HFF-Myc (cell line): ENCODE measurements at regions not wholly inside any gene's neighbourhood (a gene's known extent, or its start where the extent isn't known, plus 50 kb on each side); places are given as distances from the start of the nearest gene placed in this dataset.

Source experiments
- DNase-seq: peaks from one replicate; pipeline ENCODE4 v3.0.0-alpha.2; 2011; ENCODE audit warnings: low read depth; ENCODE audit errors: extremely low read depth
- H3K4me3 ChIP-seq: replicated peaks from 2 replicates; pipeline ENCODE4 v1.5.1; 2011; ENCODE audit warnings: low read depth, mild to moderate bottlenecking, control low read depth, low read length
- CTCF ChIP-seq: IDR thresholded peaks from 2 replicates; pipeline ENCODE4 v1.5.1; 2012; ENCODE audit warnings: mild to moderate bottlenecking, low read depth, low read length, control low read depth; ENCODE audit errors: missing control alignments

GRCh38 chr21:39066829-39067780 is 116.1 kb downstream of the PSMG1 start:
- no peak for DNase-seq
- no peak overlapping the region for H3K4me3 ChIP-seq
- no peak for TF ChIP-seq CTCF

- no peak overlapping the region for H3K4me3 ChIP-seq
- no peak for TF ChIP-seq CTCF
Observed at GRCh38 chr21:39065917-39066316, 117.3 kb downstream of the PSMG1 start.

DNA sequence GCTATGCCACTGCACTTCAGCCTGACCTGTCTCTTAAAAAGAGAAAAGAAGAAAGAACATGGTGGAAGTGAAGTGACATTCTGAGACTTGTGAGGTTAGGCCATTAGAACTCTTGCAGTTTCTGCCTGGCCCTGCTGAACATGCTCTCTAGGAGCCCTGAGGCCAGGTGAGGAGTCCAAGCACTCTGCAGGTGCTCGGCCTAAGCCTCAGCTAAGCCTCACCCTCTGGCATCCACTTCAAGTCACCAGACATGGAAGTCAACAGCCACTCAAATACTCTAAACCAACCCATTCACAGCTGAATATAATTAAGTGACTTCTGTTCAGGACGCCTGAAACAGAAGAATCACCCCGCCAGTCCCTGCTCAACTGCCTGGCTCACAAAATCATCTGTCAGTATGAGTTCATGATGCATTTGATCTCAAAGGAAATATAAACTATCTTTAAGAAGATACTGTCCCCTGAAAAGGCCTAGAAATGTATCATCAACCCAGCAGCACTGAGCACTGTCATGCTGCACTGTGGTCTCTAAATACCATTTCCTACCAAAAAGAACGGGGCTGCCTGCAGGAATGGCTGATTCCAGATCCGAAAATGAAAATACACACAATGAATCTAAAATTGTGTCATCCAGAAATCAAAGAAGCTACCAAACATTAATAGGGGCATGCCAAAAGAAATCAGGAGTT is 118.8 kb downstream of the PSMG1 start:
- H3K4me3 ChIP-seq = no peak overlapping the region
- no peak for TF ChIP-seq CTCF
- DNase-seq = no peak

More at GRCh38 chr21:39065917-39066316, 117.3 kb downstream of the PSMG1 start:
- DNase-seq = no peak

DNA sequence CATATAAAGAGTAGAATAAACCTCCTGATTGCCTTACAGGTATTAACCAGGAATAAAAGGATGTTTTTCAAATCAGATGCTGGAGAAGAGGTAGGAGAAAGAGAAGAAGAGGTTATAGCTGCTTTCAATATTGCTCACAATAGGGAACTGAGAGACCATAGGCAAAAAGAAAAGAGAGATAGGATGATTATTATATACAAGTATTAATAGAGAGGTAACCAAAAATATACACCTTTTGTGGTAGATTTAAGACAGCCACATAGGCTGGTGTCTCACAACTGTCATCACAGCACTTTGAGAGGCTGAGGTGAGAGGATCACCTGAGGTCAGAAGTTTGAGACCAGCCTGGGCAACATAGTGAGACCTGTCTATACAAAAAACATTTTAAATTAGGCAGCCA is 119.7 kb downstream of the PSMG1 start:
- H3K4me3 ChIP-seq = no peak overlapping the region
- no peak for TF ChIP-seq CTCF
- DNase-seq = no peak

GRCh38 chr21:39062196-39062595 is 121.1 kb downstream of the PSMG1 start:
- no peak for TF ChIP-seq CTCF
- no peak for DNase-seq
- no peak overlapping the region for H3K4me3 ChIP-seq

DNA sequence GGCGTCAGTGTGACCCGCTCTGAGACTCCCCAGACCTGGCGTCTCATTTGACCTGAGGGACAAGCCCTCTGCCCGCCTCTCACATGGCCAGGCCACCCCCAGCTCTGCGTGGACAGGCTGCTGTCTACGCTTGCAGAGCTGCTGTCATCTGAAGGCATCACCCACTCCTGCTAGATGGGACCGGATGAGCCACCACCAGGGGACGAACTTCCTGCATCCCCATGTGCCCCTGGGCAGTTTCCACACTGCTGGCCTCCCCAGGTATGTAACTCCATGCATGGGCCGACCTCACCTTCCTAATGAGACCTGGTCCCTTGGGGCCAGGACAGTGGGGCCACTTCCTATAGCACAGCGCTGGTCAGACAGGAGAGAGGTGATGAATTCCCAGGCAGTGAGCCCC is 121.5 kb downstream of the PSMG1 start:
- TF ChIP-seq CTCF = no peak
- no peak overlapping the region for H3K4me3 ChIP-seq

More for the DNA sequence above, 121.5 kb downstream of the PSMG1 start:
- DNase-seq = no peak
